ENCODE measurements at regions not wholly inside any gene's neighbourhood (a gene's known extent, or its start where the extent isn't known, plus 50 kb on each side); places are given as distances from the start of the nearest gene placed in this dataset.

DNA sequence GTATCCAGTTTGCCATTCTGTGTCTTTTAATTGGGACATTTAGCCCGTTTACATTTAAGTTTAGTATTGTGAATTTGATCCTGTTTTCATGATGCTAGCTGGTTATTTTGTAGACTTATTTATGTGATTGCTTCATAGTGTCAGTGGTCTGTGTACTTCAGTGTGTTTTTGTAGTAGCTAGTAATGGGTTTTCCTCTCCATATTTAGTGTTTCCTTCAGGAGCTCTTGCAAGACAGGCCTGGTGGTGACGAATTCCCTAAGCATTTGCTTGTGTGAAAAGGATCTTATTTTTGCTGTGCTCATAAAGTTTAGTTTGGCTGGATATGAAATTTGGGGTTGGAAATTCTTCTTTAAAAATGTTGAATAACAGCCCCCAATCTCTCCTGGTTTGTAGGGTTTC is 69.2 kb upstream of the PDC start:
- no peak for TF ChIP-seq EZH2phosphoT487 (IDR thresholded peaks at IDR 0.05)
- no peak for TF ChIP-seq CTCF (IDR thresholded peaks at IDR 0.05)
- TF ChIP-seq EZH2 (IDR thresholded peaks at IDR 0.05): no peak

Data from neural progenitor cell (in vitro differentiated cells).